Stomach smooth muscle (tissue), 2 donors: ENCODE measurements at regions not wholly inside any gene's neighbourhood (a gene's known extent, or its start where the extent isn't known, plus 50 kb on each side); places are given as distances from the start of the nearest gene placed in this dataset.

ENCODE experiments used
- H3K27ac ChIP-seq: one replicate; pipeline ENCODE4 v1.7.0; 2013; ENCODE audit warnings: mild to moderate bottlenecking, low read length, inconsistent platforms
- H3K27me3 ChIP-seq, 2 donors: one replicate each; pipeline ENCODE4 v1.7.0; 2013; ENCODE audit warnings: low read length in 2 of 2; ENCODE audit not compliant: insufficient read depth in 2 of 2, control insufficient read depth in 1 of 2
- H3K36me3 ChIP-seq, 2 donors: one replicate each; pipeline ENCODE4 v1.7.0; 2013; ENCODE audit warnings: low read length in 2 of 2; ENCODE audit not compliant: control insufficient read depth in 2 of 2, insufficient read depth in 2 of 2
- H3K4me1 ChIP-seq: one replicate; pipeline ENCODE4 v1.7.0; 2013; ENCODE audit warnings: low read length; ENCODE audit not compliant: control insufficient read depth, insufficient read depth
- H3K4me3 ChIP-seq, 2 donors: one replicate each; pipeline ENCODE4 v1.7.0; 2013; ENCODE audit warnings: low read length in 2 of 2
- H3K9ac ChIP-seq, 2 donors: one replicate each; pipeline ENCODE4 v1.7.0; 2013; ENCODE audit warnings: low read length in 2 of 2, mild to moderate bottlenecking in 1 of 2
- H3K9me3 ChIP-seq, 2 donors: one replicate each; pipeline ENCODE4 v1.7.0; 2013; ENCODE audit warnings: low read length in 2 of 2; ENCODE audit not compliant: control insufficient read depth in 2 of 2
- donor health status: healthy.
- donor health status: Pancreatic carcinoma.

DNA sequence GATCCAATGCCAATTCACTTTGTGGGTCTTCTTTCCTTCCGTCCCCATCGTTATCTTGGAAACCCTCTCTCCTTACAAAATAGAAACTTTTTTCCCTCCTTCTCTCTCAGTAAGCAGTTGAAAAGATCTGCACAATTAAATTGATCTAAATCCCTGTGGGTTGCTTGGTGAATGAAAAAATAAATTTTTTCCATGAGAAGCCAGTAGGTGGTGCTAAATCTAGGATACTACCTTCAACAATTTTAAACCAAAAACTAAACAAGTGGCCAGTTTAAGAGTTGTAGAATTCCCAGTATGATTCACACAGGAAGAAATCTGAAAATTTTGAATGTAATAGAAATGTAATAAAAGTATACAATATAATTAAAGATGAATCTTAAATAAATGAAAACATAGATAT, 990.3 kb upstream of the ZNF722 start:
- Histone ChIP-seq H3K27ac (no peak overlapping the region), H3K9ac (no peak overlapping the region), H3K4me3 (no peak overlapping the region), H3K4me1 (no peaks in the 10 kb centered on the region), H3K9me3 (no peaks in the 10 kb centered on the region), H3K36me3 (no peaks in the 10 kb centered on the region), H3K27me3 (no peaks in the 10 kb centered on the region)

DNA sequence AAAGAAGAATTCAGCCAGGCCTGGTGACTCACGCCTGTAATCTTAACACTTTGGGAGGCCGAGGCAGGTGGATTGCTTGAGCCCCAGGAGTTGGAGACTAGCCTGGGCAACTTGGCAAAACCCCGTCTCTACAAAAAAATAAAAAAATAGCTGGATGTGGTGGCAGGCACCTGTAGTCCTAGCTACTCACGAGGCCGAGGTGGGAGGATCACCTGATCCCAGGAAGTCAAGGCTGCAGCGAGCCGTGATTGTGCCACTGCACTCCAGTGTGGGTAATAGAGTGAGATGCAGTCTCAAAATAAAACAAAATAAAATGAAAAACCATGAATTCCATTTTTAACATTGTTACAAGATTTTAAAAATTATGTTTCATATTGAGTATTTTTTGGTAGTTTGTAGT, 988.9 kb upstream of the ZNF722 start:
- Histone ChIP-seq H3K27me3 (no peaks in the 10 kb centered on the region), H3K4me1 (no peaks in the 10 kb centered on the region), H3K9ac (no peak overlapping the region), H3K9me3 (peaks cover 0 to 1% of the 10 kb centered on the region in 2 donors), H3K4me3 (no peak overlapping the region), H3K27ac (no peak overlapping the region), H3K36me3 (no peaks in the 10 kb centered on the region)

DNA sequence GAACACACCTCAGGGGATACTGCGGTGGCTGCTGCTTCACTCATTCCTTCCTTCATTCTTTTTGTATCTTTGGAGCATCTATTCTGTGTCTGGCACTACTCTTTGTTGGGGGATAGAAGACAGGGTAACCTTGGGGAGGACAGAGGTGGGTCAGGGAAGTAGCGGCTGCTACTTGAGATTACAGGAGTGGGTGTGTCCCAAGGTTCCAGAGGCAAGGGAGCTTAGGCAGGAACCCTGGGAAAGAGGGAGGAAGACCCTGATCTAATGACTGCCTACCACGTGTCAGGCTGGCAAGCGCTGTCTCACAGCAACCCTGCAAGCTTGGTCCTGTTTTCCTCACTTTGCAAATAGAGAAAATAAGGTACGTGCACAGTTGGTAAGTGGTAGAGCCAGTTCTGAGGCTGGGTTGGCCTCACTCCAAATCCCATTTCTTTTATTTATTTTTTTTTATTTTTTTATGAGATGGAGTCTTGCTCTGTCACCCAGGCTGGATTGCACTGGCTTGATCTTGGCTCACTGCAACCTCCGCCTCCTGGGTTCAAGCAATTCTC, 985.9 kb upstream of the ZNF722 start:
- no peaks in the 10 kb centered on the region for H3K27me3 ChIP-seq
- H3K9ac ChIP-seq, result no peak overlapping the region
- H3K9me3 ChIP-seq, result peaks cover 0 to 3% of the 10 kb centered on the region in 2 donors
- H3K36me3 ChIP-seq, result no peaks in the 10 kb centered on the region
- H3K4me3 ChIP-seq, result no peak overlapping the region
- no peak overlapping the region for H3K27ac ChIP-seq
- no peaks in the 10 kb centered on the region for H3K4me1 ChIP-seq

GRCh38 chr7:63014792-63015191, 983.9 kb upstream of the ZNF722 start:
- peaks cover 2 to 3% of the 10 kb centered on the region in 2 donors for H3K9me3 ChIP-seq
- no peaks in the 10 kb centered on the region for H3K27me3 ChIP-seq
- H3K4me1 ChIP-seq, result no peaks in the 10 kb centered on the region
- no peak overlapping the region for H3K4me3 ChIP-seq
- H3K9ac ChIP-seq, result no peak overlapping the region
- no peak overlapping the region for H3K27ac ChIP-seq
- no peaks in the 10 kb centered on the region for H3K36me3 ChIP-seq

- Histone ChIP-seq H3K27ac (no peak overlapping the region), H3K9ac (no peak overlapping the region), H3K4me1 (no peaks in the 10 kb centered on the region), H3K9me3 (peaks cover 2 to 6% of the 10 kb centered on the region in 2 donors), H3K4me3 (no peak overlapping the region), H3K27me3 (no peaks in the 10 kb centered on the region), H3K36me3 (no peaks in the 10 kb centered on the region)
Measured at GRCh38 chr7:63023182-63023787, 975.4 kb upstream of the ZNF722 start.

DNA sequence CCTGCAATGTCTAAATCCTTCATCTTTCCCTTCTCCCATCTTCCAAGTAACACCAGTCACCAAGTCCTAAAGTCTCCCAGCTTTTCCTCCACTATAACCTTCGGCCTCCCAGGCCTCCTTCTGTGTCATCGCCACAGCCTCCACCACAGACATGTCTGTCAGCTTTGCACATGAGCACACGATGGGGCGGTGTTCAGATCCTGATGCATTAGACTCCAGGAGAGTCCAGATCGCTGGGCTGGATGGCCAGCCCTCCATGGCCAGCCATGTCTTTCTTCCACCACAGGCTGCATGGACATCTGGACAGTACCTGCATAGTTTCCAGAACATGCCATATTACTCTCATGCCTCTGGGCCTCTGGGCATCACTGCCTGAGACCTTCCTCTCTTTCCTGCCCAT, 974.2 kb upstream of the ZNF722 start:
- H3K27ac ChIP-seq, result no peak overlapping the region
- H3K4me3 ChIP-seq, result no peak overlapping the region
- peaks cover 2 to 6% of the 10 kb centered on the region in 2 donors for H3K9me3 ChIP-seq
- H3K27me3 ChIP-seq, result no peaks in the 10 kb centered on the region
- H3K9ac ChIP-seq, result no peak overlapping the region
- H3K36me3 ChIP-seq, result no peaks in the 10 kb centered on the region
- H3K4me1 ChIP-seq, result no peaks in the 10 kb centered on the region

DNA sequence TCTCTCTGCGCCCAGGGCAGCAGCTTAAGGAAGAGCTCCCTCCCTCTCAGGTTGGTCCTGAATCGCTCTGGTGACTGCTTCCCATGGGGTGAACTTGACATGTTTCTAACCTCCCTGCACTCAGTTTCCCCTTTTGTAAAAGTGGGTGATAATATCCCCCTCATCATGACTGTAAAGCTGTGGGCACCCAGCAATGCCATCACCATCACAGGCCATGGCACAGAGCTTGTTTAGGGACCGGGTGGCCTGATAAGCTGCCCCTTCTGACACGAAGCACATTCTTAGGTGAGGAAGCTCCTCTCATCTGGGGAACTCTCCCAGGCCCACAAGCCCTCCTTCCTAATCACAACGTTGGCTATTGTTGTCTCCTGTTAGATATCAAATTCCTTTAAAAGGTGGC, 972.8 kb upstream of the ZNF722 start:
- peaks cover 2 to 6% of the 10 kb centered on the region in 2 donors for H3K9me3 ChIP-seq
- H3K4me1 ChIP-seq, result no peaks in the 10 kb centered on the region
- no peak overlapping the region for H3K27ac ChIP-seq

GRCh38 chr7:63027075-63027474, 971.6 kb upstream of the ZNF722 start:
- no peaks in the 10 kb centered on the region for H3K27me3 ChIP-seq
- no peaks in the 10 kb centered on the region for H3K4me1 ChIP-seq
- H3K27ac ChIP-seq, result no peak overlapping the region
- peaks cover 2 to 6% of the 10 kb centered on the region in 2 donors for H3K9me3 ChIP-seq
- H3K9ac ChIP-seq, result no peak overlapping the region
- H3K4me3 ChIP-seq, result no peak overlapping the region
- no peaks in the 10 kb centered on the region for H3K36me3 ChIP-seq

More for the DNA sequence above, 972.8 kb upstream of the ZNF722 start:
- H3K4me3 ChIP-seq, result no peak overlapping the region
- no peak overlapping the region for H3K9ac ChIP-seq
- no peaks in the 10 kb centered on the region for H3K27me3 ChIP-seq
- H3K36me3 ChIP-seq, result no peaks in the 10 kb centered on the region

DNA sequence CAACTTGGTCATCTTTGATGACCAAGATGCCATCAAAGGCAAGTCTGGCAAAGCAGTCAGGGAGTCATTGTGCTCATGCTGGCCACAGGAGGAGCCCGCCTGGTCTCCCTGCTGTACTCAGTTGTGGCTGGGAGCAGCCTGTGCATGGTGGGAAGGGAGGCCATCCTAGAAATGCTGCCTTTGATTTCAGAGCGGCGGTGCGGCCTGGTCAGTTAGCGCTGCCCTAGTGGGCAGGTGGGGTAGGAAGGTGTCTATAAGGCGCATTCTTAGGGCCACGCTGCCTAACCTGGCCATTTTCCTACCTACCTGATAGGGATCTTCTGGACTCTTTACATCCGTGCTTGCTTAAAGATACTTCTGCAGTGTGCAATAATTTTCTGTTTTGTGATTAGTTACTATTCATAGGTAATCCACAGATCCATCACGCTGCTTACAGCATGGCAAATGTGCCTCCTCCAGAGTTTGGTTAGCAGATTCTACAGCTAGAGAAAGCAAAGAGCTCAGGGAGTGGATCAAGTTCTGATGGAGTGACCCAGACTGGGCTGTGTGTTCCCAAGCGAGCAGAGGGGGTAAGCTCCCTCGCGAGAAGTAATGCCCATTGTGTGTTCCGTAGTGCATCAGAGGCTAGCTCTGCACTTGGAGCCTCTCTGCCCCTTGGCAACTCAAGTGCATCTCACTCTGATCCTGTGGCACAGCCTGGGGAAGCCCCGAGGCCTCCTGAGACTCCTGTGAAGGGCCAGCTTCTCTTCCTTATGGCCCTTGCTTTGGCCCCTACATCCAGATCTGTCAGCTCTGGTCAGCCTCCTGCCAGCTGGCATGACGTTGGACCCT, 970.1 kb upstream of the ZNF722 start:
- Histone ChIP-seq H3K4me3 (no peak overlapping the region), H3K9ac (no peak overlapping the region), H3K4me1 (no peaks in the 10 kb centered on the region), H3K9me3 (peaks cover 2 to 3% of the 10 kb centered on the region in 2 donors), H3K27ac (no peak overlapping the region), H3K36me3 (no peaks in the 10 kb centered on the region), H3K27me3 (no peaks in the 10 kb centered on the region)

- no peak overlapping the region for H3K27ac ChIP-seq
- no peak overlapping the region for H3K4me3 ChIP-seq
- no peaks in the 10 kb centered on the region for H3K36me3 ChIP-seq
- no peaks in the 10 kb centered on the region for H3K4me1 ChIP-seq
- peaks cover 2 to 3% of the 10 kb centered on the region in 2 donors for H3K9me3 ChIP-seq
- no peak overlapping the region for H3K9ac ChIP-seq
- H3K27me3 ChIP-seq, result no peaks in the 10 kb centered on the region
Measured at GRCh38 chr7:63029207-63029522, 969.5 kb upstream of the ZNF722 start.

DNA sequence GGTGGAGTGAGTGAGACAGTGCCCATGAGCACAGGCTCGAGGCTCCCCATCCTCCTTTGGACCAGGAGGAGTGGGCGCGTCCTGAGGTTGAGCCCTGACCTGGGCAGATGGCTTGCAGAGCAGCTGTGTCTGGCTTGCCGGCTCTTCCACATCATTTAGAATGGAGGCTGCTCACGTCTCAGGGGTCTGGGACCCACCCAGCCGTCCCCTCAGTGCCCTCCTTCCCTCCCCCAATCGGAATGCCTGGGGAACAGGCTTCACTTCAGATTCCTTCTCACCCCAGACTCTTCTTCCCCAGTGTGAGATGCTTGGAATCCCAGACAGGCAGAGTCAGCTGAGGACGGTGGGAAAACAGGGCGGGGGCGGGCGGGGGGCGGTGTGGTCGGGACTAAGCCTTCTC, 968.6 kb upstream of the ZNF722 start:
- Histone ChIP-seq H3K27me3 (no peaks in the 10 kb centered on the region), H3K9ac (no peak overlapping the region), H3K36me3 (no peaks in the 10 kb centered on the region), H3K4me1 (no peaks in the 10 kb centered on the region), H3K9me3 (peaks cover 0 to 3% of the 10 kb centered on the region in 2 donors), H3K27ac (no peak overlapping the region), H3K4me3 (no peak overlapping the region)
